ENCODE measurements at regions not wholly inside any gene's neighbourhood (a gene's known extent, or its start where the extent isn't known, plus 50 kb on each side); places are given as distances from the start of the nearest gene placed in this dataset.

DNA sequence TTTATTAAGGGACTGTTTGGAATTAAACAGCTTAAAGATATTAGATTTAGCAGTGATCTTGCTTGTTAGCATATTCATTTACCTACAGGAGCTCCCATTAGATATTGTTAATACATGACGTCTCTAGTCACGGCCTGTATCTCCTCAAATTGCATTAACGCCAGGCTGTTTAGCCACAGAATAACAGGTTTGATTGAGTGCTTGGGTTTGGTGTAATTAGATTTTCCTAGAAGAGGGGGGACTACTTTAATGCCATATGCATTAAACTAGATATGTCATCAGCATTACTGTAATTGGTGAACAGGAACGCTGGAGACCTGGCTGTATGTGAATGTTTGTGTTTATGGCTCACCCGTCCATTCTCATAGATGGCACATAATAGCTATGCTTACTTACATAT lies 841.4 kb upstream of the NR2F2 start:
- no peak for DNase-seq (ENCODE audit: low read depth in 2 of 2)

- no peak for DNase-seq (ENCODE audit: low read depth in 2 of 2)
Observed at GRCh38 chr15:95492388-95493070, 838.0 kb upstream of the NR2F2 start.

DNA sequence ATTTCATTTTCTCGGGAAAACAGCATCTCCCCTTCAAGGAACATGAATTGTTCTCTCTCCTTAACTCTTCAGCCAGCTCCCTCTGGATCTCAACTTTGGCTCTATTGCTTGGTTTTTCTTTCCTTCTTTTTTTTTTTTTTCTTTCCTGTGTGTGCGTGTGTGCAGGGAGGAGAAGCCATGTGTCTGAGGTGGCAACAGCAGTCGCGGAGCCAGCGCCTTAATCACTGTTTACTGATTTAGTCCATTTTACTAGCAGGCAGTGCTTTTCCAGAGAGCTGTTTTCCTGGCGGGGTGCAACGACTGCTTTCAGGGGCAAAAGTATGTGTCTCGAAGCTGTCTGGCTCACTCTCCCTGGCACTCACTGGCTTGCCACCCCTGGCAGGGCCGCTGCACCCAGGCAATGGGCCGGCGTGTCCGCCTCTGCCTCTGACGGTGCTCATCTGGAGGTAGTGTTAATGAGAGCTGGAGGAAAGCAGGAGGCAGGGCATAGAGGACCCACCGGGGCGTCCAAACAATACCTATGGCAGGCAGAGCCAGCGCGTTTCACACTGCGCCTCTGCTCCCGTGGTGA lies 835.4 kb upstream of the NR2F2 start:
- DNase-seq (ENCODE audit: low read depth in 2 of 2): no peak

GRCh38 chr15:95497634-95498033 lies 832.9 kb upstream of the NR2F2 start:
- no peak for DNase-seq (ENCODE audit: low read depth in 2 of 2)

- DNase-seq (ENCODE audit: low read depth in 2 of 2): no peak
Observed at GRCh38 chr15:95498961-95499360, 831.5 kb upstream of the NR2F2 start.

DNA sequence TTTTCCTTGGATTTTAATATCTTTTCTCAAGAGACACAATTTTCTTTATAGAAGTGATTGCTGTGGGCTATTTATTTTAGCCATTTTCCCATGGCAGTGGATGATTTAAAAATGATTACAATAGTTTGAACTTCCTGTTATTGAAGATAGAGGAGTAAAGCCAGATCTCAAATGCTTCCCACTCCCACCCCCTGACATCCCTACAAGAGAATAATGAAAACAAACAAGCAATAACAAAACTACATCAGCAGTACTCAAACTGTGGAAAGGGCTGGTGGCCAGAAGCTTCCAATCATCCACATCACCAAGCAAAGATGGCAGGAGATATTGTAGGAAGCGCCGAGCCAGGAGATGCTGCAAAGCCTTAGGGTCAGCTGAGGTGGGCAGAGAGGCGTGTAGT lies 831.1 kb upstream of the NR2F2 start:
- DNase-seq (ENCODE audit: low read depth in 2 of 2): no peak

GRCh38 chr15:95501865-95502264 lies 828.6 kb upstream of the NR2F2 start:
- DNase-seq (ENCODE audit: low read depth in 2 of 2): no peak

- DNase-seq (ENCODE audit: low read depth in 2 of 2): no peak
Observed at GRCh38 chr15:95503107-95503506, 827.4 kb upstream of the NR2F2 start.

GRCh38 chr15:95503640-95504225 lies 826.8 kb upstream of the NR2F2 start:
- no peak for DNase-seq (ENCODE audit: low read depth in 2 of 2)

- no peak for DNase-seq (ENCODE audit: low read depth in 2 of 2)
Observed at GRCh38 chr15:95511671-95512070, 818.8 kb upstream of the NR2F2 start.

- no peak for DNase-seq (ENCODE audit: low read depth in 2 of 2)
Observed at GRCh38 chr15:95512906-95513305, 817.6 kb upstream of the NR2F2 start.

DNA sequence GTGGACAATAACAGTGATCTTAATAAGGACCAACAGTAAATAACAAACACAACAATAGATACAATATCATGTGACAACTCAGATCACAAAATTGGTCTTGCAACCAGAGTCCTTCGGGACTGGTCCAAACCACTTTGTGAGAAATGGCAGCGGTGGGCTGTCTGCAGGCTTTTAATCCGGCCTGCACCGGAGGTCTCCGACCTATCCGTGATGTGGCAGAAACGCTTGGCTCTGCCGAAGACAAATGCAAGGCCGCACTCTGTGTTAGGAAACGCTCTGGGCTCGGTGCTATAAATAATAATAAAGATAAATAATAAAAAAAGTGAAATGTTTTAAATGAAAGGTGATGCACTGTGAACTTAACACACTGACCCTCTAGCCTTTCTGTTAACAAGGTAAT lies 810.6 kb upstream of the NR2F2 start:
- no peak for DNase-seq (ENCODE audit: low read depth in 2 of 2)

DNA sequence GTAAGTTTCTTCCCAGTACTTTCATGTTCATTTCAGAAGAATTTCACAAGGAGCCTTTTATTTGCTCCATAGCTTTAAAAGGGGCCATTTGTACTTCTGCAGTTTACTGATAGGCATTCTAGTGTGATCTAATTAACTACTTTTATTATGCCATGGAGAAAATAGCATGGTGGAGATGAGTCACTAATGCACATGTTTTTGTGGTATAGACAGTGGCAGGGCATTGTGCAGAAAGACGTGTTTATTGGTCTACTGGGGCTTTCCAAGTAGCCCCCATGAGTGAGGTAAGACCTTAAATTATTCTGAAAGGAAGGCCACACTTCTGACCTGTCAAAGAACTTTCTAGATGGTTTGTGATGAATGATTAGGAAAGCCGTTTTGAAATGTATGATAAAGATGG lies 810.0 kb upstream of the NR2F2 start:
- no peak for DNase-seq (ENCODE audit: low read depth in 2 of 2)

DNA sequence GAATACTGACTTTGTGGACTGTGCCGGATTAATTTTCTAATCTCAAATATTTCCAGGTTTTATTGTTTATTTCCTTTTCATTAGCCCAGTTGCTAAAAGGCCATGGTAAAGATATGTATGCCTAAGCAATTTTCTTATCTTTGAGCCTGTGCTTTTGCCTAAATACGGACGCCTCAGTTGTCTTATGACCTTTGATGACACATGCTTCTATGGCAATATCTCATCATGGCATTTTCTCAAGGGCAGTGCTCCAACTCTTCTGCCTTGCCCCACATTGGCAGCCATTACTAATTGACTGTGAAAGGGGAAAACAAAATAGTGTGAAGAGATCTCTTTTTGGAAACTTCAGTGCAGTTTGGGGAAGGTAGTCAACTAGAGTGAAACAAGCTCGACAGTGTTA lies 809.6 kb upstream of the NR2F2 start:
- no peak for DNase-seq (ENCODE audit: low read depth in 2 of 2)

- no peak for DNase-seq (ENCODE audit: low read depth in 2 of 2)
Observed at GRCh38 chr15:95522533-95522932, 808.0 kb upstream of the NR2F2 start.

GRCh38 chr15:95528920-95529319 lies 801.6 kb upstream of the NR2F2 start:
- DNase-seq (ENCODE audit: low read depth in 2 of 2): no peak

GRCh38 chr15:95536638-95537037 lies 793.9 kb upstream of the NR2F2 start:
- no peak for DNase-seq (ENCODE audit: low read depth in 2 of 2)

DNA sequence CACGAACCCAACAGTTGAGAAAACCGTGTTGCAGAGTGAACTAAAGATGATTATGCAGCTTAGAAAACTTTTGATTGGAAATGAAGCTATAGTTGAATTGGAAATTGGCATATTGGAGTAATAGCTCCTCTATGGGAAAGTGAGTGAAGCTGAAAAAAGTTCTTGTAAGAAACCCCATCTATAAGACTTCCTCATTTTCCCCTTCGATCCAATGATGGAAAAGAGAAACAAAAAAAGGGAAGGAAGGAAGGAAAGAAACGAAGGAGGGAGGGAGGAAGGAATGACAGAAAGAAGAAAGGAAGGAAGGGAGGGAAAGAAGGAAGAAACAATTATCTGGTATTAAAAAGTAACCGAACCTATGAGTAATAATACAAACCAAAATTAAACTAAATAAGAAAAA lies 791.8 kb upstream of the NR2F2 start:
- DNase-seq (ENCODE audit: low read depth in 2 of 2): no peak

DNA sequence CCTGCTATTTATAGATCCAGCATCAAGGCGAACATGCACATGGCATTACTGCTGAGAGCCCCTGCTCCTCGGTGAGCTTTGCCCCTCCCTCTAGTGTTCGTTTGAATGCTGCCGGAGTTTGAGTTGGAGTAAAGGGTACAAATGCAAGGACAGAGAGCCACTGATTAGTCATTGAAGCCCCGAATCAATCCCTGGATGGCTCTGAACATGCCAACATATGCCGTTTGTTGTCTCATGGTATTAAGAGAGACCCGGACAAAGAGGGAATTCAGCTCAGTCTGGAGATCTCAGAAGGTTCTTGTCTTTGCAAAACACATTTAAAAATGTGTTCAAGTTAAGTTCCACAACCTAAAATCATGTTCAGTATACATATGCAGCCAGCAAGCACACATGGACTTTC lies 789.2 kb upstream of the NR2F2 start:
- DNase-seq (ENCODE audit: low read depth in 2 of 2): no peak

DNA sequence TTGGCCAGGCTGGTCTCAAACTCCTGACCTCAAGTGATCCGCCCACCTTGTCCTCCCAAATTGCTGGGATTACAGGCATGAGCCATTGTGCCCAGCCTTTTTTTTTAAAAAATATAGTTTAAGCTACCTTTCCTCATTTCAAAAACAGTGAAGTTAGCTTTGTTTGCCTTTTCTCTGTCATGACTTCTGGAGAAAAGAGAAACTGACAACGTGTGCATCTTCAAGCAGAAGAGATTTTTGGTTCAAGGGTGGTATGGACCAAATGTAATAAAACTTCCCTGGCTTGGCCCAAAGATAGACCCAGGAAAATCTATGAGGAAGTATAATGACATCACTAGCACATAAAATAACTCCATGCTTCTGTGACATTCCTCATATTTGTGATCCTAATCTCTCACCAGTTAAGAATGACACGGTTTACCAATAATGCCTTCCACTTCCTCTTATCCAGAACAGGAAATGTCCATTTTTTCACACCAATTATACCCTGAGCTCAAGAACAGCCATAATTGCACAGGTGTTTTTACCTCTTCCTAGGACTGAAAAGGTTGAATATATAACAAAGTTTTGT lies 781.2 kb upstream of the NR2F2 start:
- DNase-seq (ENCODE audit: low read depth in 2 of 2): no peak

DNA sequence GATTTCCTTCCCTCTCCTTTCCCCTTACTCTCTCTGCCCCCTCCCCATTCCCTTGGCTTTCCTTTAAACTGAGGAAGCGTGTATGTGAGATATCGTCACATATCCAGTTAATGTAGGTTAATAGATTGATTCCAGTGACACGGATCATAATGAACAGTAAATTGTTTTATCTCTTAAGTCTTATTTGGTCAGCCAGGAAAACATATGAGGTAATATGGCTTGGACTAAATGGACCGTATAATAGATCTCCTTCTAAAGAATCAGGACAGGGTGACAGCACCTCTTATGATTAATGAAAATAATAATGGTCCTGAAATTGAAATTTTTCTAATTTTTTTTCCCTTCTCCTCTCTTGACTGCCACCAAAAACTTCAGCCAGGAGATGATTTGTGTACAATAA lies 779.8 kb upstream of the NR2F2 start:
- DNase-seq (ENCODE audit: low read depth in 2 of 2): no peak

GRCh38 chr15:95556225-95556624 lies 774.3 kb upstream of the NR2F2 start:
- DNase-seq (ENCODE audit: low read depth in 2 of 2): no peak

DNA sequence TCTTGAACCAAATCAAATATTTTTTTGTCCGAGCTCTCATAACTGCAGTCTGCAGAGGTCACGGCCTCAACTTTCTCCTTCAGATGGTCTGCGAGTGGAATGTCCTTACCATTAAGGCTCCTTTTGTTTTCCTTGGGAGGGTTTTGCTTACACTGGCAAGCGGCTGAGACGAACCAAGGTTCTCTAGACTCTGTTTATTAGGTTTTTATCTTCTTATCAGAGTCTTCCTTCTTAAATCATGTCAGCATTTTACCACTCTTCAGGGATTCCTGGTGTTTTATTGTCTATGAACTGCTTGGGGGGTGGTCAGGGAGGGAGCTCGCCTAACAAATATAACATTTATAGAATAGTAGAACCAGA lies 773.7 kb upstream of the NR2F2 start:
- DNase-seq (ENCODE audit: low read depth in 2 of 2): no peak

Data from stimulated activated CD4-positive, alpha-beta T cell treated with anti-CD3 and anti-CD28 coated beads, Interleukin-4, amount 100 ng/mL, for 48 hours (primary cell).